Astrocyte (in vitro differentiated cells and primary cell): ENCODE measurements at regions not wholly inside any gene's neighbourhood (a gene's known extent, or its start where the extent isn't known, plus 50 kb on each side); places are given as distances from the start of the nearest gene placed in this dataset.

Source experiments
- DNase-seq: peaks from one replicate; pipeline ENCODE4 v3.0.0-alpha.2; 2010; ENCODE audit warnings: low read depth
- FAIRE-seq: peaks from 2 replicates; lab custom pipeline; 2011; peaks lifted over from hg19 to GRCh38; lab: Jason Lieb, UNC
- H2AFZ ChIP-seq: 2 replicates; pipeline ENCODE4 v1.6.0; 2012; ENCODE audit warnings: low read depth, low read length, inconsistent platforms
- H3K27ac ChIP-seq: 2 replicates; pipeline ENCODE4 v1.5.1; 2011; ENCODE audit warnings: low read depth, low read length, inconsistent platforms
- H3K27me3 ChIP-seq: 2 replicates; pipeline ENCODE4 v1.6.0; 2011; ENCODE audit warnings: low read length, inconsistent platforms; ENCODE audit not compliant: insufficient read depth
- H3K36me3 ChIP-seq: 2 replicates; pipeline ENCODE4 v1.5.1; 2011; ENCODE audit warnings: low read length, inconsistent platforms; ENCODE audit not compliant: insufficient read depth
- H3K4me1 ChIP-seq: 2 replicates; pipeline ENCODE4 v1.5.1; 2011; ENCODE audit warnings: low read length, inconsistent platforms; ENCODE audit not compliant: insufficient read depth
- H3K4me2 ChIP-seq: 2 replicates; pipeline ENCODE4 v1.6.0; 2012; ENCODE audit warnings: low read length, inconsistent platforms
- H3K4me3 ChIP-seq: 2 replicates; pipeline ENCODE4 v1.5.1; 2011; ENCODE audit warnings: low read depth, mild to moderate bottlenecking, low read length, inconsistent platforms; ENCODE audit not compliant: insufficient read depth
- H3K79me2 ChIP-seq: 2 replicates; pipeline ENCODE4 v1.6.0; 2012; ENCODE audit warnings: mild to moderate bottlenecking, low read length, inconsistent platforms; ENCODE audit not compliant: insufficient read depth
- H3K9ac ChIP-seq: 2 replicates; pipeline ENCODE4 v1.6.0; 2012; ENCODE audit warnings: mild to moderate bottlenecking, low read length, inconsistent platforms
- H3K9me3 ChIP-seq: 2 replicates; pipeline ENCODE4 v1.5.1; 2012; ENCODE audit warnings: low read depth, mild to moderate bottlenecking, low read length, inconsistent platforms; ENCODE audit not compliant: insufficient read depth
- H4K20me1 ChIP-seq: 2 replicates; pipeline ENCODE4 v1.6.0; 2012; ENCODE audit warnings: low read length, inconsistent platforms; ENCODE audit not compliant: insufficient read depth
- H3K27ac Mint-ChIP-seq: one replicate; pipeline ENCODE4 v1.8.0; 2021; ENCODE audit warnings: mild to moderate bottlenecking, mixed read lengths; ENCODE audit not compliant: unreplicated experiment
- H3K27me3 Mint-ChIP-seq: one replicate; pipeline ENCODE4 v1.8.0; 2021; ENCODE audit warnings: low read depth, mixed read lengths; ENCODE audit not compliant: unreplicated experiment
- H3K36me3 Mint-ChIP-seq: one replicate; pipeline ENCODE4 v1.8.0; 2021; ENCODE audit warnings: low read depth, mixed read lengths; ENCODE audit not compliant: unreplicated experiment
- H3K4me1 Mint-ChIP-seq: one replicate; pipeline ENCODE4 v1.8.0; 2021; ENCODE audit warnings: low read depth, mixed read lengths; ENCODE audit not compliant: unreplicated experiment
- H3K4me3 Mint-ChIP-seq: one replicate; pipeline ENCODE4 v1.8.0; 2021; ENCODE audit warnings: mild to moderate bottlenecking, moderate library complexity, mixed read lengths; ENCODE audit not compliant: unreplicated experiment
- H3K9me3 Mint-ChIP-seq: one replicate; pipeline ENCODE4 v1.8.0; 2021; ENCODE audit warnings: mild to moderate bottlenecking, mixed read lengths; ENCODE audit not compliant: unreplicated experiment
- CTCF ChIP-seq: IDR thresholded peaks from 2 replicates; pipeline ENCODE4 v1.5.1; 2011; ENCODE audit warnings: low read depth, mild to moderate bottlenecking, inconsistent platforms, low read length, moderate library complexity; ENCODE audit not compliant: insufficient read depth
- EZH2 ChIP-seq: IDR thresholded peaks from 2 replicates; pipeline ENCODE4 v1.6.1; 2012; ENCODE audit warnings: mild to moderate bottlenecking, low read length, inconsistent platforms; ENCODE audit not compliant: insufficient read depth

- no peaks in the 10 kb centered on the region for H3K27me3 Mint-ChIP-seq
- Histone ChIP-seq H4K20me1 (no peaks in the 10 kb centered on the region), H3K79me2 (no peaks in the 10 kb centered on the region), H3K4me3 (no peak overlapping the region), H3K9ac (no peak overlapping the region), H3K4me1 (no peaks in the 10 kb centered on the region), H3K27ac (no peak overlapping the region), H3K9me3 (no peaks in the 10 kb centered on the region), H2AFZ (no peak overlapping the region), H3K4me2 (no peak overlapping the region), H3K36me3 (no peaks in the 10 kb centered on the region), H3K27me3 (no peaks in the 10 kb centered on the region)
- no peak for FAIRE-seq
- no peak for DNase-seq
- peaks cover 2% of the 10 kb centered on the region for H3K4me1 Mint-ChIP-seq
- H3K36me3 Mint-ChIP-seq = no peaks in the 10 kb centered on the region
- no peak overlapping the region for H3K27ac Mint-ChIP-seq
- no peaks in the 10 kb centered on the region for H3K9me3 Mint-ChIP-seq
- no peak overlapping the region for H3K4me3 Mint-ChIP-seq
- TF ChIP-seq EZH2 = no peak
- no peak for TF ChIP-seq CTCF
Measured at GRCh38 chr14:26128931-26129671, 468.7 kb downstream of the NOVA1 start.

- Mint-ChIP-seq H3K36me3 (no peaks in the 10 kb centered on the region), H3K9me3 (no peaks in the 10 kb centered on the region), H3K4me3 (no peak overlapping the region), H3K27ac (no peak overlapping the region), H3K4me1 (no peaks in the 10 kb centered on the region), H3K27me3 (no peaks in the 10 kb centered on the region)
- Histone ChIP-seq H3K79me2 (no peaks in the 10 kb centered on the region), H3K27ac (no peak overlapping the region), H3K27me3 (no peaks in the 10 kb centered on the region), H3K9ac (no peak overlapping the region), H3K4me3 (no peak overlapping the region), H3K9me3 (no peaks in the 10 kb centered on the region), H3K4me1 (no peaks in the 10 kb centered on the region), H3K36me3 (no peaks in the 10 kb centered on the region), H3K4me2 (no peak overlapping the region), H4K20me1 (no peaks in the 10 kb centered on the region), H2AFZ (no peak overlapping the region)
- DNase-seq = no peak
- FAIRE-seq = no peak
- TF ChIP-seq EZH2 = no peak
- no peak for TF ChIP-seq CTCF
Measured at GRCh38 chr14:26124896-26125438, 472.9 kb downstream of the NOVA1 start.

GRCh38 chr14:26123459-26123858 is 474.4 kb downstream of the NOVA1 start:
- Mint-ChIP-seq H3K27ac (no peak overlapping the region), H3K27me3 (no peaks in the 10 kb centered on the region), H3K36me3 (no peaks in the 10 kb centered on the region), H3K4me1 (no peaks in the 10 kb centered on the region), H3K4me3 (no peak overlapping the region), H3K9me3 (no peaks in the 10 kb centered on the region)
- H3K9ac ChIP-seq = no peak overlapping the region
- H3K4me1 ChIP-seq = no peaks in the 10 kb centered on the region
- FAIRE-seq (no peak), DNase-seq (no peak)
- H2AFZ ChIP-seq = no peak overlapping the region
- H3K36me3 ChIP-seq = no peaks in the 10 kb centered on the region
- H3K27ac ChIP-seq = no peak overlapping the region
- H3K9me3 ChIP-seq = no peaks in the 10 kb centered on the region
- H3K4me3 ChIP-seq = no peak overlapping the region
- H3K27me3 ChIP-seq = no peaks in the 10 kb centered on the region
- TF ChIP-seq CTCF = no peak
- TF ChIP-seq EZH2 = no peak
- H3K79me2 ChIP-seq = no peaks in the 10 kb centered on the region
- H3K4me2 ChIP-seq = no peak overlapping the region
- H4K20me1 ChIP-seq = no peaks in the 10 kb centered on the region
